D721Med (cell line): ENCODE measurements at regions not wholly inside any gene's neighbourhood (a gene's known extent, or its start where the extent isn't known, plus 50 kb on each side); places are given as distances from the start of the nearest gene placed in this dataset.
"Not testable (repeated sequence)": the region's sequence is repeated elsewhere in the genome, so short reads cannot be mapped to it uniquely, and the experiment has no call there.

Experiments used
- DNase-seq: peaks from one replicate; pipeline ENCODE4 v3.0.0; 2011; ENCODE audit warnings: low spot score; ENCODE audit not compliant: insufficient read length
- FAIRE-seq: peaks from 2 replicates; lab custom pipeline; 2011; peaks lifted over from hg19 to GRCh38; lab: Jason Lieb, UNC
- CTCF ChIP-seq: IDR thresholded peaks from 2 replicates; pipeline ENCODE4 v1.5.1; 2012; ENCODE audit warnings: mild to moderate bottlenecking, control low read depth; ENCODE audit not compliant: insufficient read depth; ENCODE audit errors: missing control alignments

- no peak for DNase-seq
- TF ChIP-seq CTCF: no peak
- no peak for FAIRE-seq
Observed at GRCh38 chr10:26367771-26368170, 70.4 kb upstream of the APBB1IP start.

GRCh38 chr10:26368463-26368862, 69.7 kb upstream of the APBB1IP start:
- no peak for TF ChIP-seq CTCF
- FAIRE-seq (no peak), DNase-seq (no peak)

- no peak for DNase-seq
- TF ChIP-seq CTCF: no peak
- no peak for FAIRE-seq
Observed at GRCh38 chr10:26372513-26373354, 65.4 kb upstream of the APBB1IP start.

- TF ChIP-seq CTCF: no peak
- DNase-seq (no peak), FAIRE-seq (no peak)
Observed at GRCh38 chr10:26374426-26374825, 63.7 kb upstream of the APBB1IP start.

GRCh38 chr10:26377224-26377810, 60.8 kb upstream of the APBB1IP start:
- FAIRE-seq, DNase-seq: not testable (repeated sequence)

GRCh38 chr10:26378861-26379294, 59.3 kb upstream of the APBB1IP start:
- no peak for FAIRE-seq
- no peak for DNase-seq
- TF ChIP-seq CTCF: no peak

- no peak for TF ChIP-seq CTCF
- FAIRE-seq: no peak
Observed at GRCh38 chr10:26380815-26381214, 57.3 kb upstream of the APBB1IP start.

More at GRCh38 chr10:26380815-26381214, 57.3 kb upstream of the APBB1IP start:
- no peak for DNase-seq
